Bronchial epithelial cell (primary cell): ENCODE measurements at regions not wholly inside any gene's neighbourhood (a gene's known extent, or its start where the extent isn't known, plus 50 kb on each side); places are given as distances from the start of the nearest gene placed in this dataset.
A peak's percentile ranks its signal among the peaks of the same experiment; 100 is the strongest.

ENCODE experiments used
- DNase-seq: peaks from one replicate; pipeline ENCODE4 v3.0.0-alpha.2; 2010; ENCODE audit warnings: low read depth
- FAIRE-seq: peaks from 2 replicates; lab custom pipeline; 2011; peaks lifted over from hg19 to GRCh38; lab: Jason Lieb, UNC
- H3K27me3 ChIP-seq: 2 replicates; pipeline ENCODE4 v1.5.1; 2011; ENCODE audit warnings: low read length; ENCODE audit not compliant: control insufficient read depth, insufficient read depth
- H3K36me3 ChIP-seq: 2 replicates; pipeline ENCODE4 v1.5.1; 2011; ENCODE audit warnings: low read length; ENCODE audit not compliant: control insufficient read depth, insufficient read depth
- H3K4me3 ChIP-seq: 2 replicates; pipeline ENCODE4 v1.5.1; 2011; ENCODE audit warnings: mild to moderate bottlenecking, low read depth, low read length, control low read depth
- CTCF ChIP-seq: IDR thresholded peaks from 2 replicates; pipeline ENCODE4 v1.5.1; 2011; ENCODE audit warnings: mild to moderate bottlenecking, moderate library complexity, low read length, control low read depth, inconsistent platforms; ENCODE audit not compliant: insufficient read depth, severe bottlenecking

GRCh38 chr2:193523662-193524061 lies 1328.9 kb upstream of the TMEFF2 start:
- Histone ChIP-seq H3K27me3 (no peaks in the 10 kb centered on the region), H3K4me3 (no peak overlapping the region), H3K36me3 (no peaks in the 10 kb centered on the region)
- DNase-seq (peak; percentile 33), FAIRE-seq (no peak)
- TF ChIP-seq CTCF: no peak

GRCh38 chr2:193521523-193521922 lies 1326.8 kb upstream of the TMEFF2 start:
- TF ChIP-seq CTCF: no peak
- Histone ChIP-seq H3K4me3 (no peak overlapping the region), H3K27me3 (no peaks in the 10 kb centered on the region), H3K36me3 (no peaks in the 10 kb centered on the region)
- DNase-seq (no peak), FAIRE-seq (no peak)

DNA sequence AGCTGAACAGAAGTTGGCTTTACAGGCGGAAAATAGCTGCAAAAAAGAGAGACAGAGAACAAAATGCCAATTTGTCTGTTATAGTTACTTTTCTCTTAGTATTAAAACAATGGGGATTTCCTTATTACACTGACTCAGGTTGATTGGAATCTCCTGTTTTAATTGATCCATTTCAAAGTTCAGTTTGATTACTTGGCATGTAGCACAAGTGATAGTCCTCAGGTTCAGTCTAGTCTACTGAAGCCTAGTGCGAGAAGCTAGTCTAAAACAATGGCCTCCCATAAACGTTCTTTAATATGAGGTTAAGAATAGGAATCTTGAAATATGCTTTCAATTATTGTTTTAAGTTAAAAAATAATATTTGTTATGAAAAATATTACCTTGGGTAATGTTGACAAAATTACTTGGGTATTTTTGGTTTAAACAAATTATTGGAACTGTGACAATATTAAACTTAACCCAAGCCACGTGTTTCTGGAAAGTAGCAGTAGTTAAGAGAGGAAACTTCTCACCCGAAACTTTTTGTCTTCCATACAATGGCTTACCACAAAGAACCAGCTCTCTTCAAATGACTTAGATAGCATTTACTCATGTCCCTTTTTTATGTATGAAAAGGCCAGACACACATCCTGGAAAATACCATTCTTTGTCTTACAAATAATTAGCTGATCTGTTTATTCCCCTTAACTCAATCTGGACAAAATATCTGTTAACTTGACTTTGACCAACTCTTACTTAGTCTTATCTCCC lies 1326.2 kb upstream of the TMEFF2 start:
- H3K36me3 ChIP-seq: no peaks in the 10 kb centered on the region
- no peaks in the 10 kb centered on the region for H3K27me3 ChIP-seq
- DNase-seq: no peak
- TF ChIP-seq CTCF: no peak
- H3K4me3 ChIP-seq: no peak overlapping the region
- FAIRE-seq: no peak

DNA sequence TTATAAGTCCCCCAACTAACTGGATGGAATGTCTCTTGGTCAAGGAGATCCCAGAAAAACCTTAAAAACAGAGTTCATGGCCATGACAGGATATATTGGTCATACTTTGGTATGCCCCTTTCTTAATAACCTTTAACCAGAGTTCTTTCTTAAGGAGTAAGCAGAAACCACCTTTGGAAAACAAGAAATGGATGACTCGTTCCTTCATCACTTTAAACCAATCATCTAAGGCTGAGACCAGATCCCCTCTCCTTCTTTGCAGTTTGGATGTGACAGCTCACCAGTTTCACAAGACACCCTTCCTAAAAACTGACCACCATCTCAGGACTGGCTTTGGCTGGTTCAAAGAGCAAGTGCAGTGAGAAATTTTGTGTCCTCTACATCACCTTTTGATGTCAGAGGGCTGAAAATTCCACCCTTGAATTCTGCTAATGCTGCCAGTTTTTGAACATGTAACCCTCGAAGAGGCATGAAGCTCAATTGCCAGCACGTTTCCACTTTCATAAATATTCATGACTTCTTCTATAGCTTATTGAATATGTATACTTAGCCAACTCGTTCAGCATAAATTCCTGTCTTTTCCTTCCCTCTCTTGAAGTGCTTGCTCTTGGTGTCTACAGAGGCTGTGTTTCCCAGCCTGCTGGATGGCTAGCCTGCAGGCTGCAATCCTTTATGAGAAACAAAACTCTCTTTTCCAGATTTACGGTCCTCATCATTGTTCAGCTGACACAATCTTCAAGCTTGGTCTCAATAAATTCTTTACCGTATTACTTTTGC lies 1323.5 kb upstream of the TMEFF2 start:
- FAIRE-seq: no peak
- Histone ChIP-seq H3K36me3 (no peaks in the 10 kb centered on the region), H3K4me3 (no peak overlapping the region), H3K27me3 (no peaks in the 10 kb centered on the region)
- no peak for TF ChIP-seq CTCF
- peak; percentile 82 for DNase-seq

- no peak for TF ChIP-seq CTCF
- peak; percentile 8 for DNase-seq
- FAIRE-seq: no peak
- Histone ChIP-seq H3K27me3 (no peaks in the 10 kb centered on the region), H3K36me3 (no peaks in the 10 kb centered on the region), H3K4me3 (no peak overlapping the region)
Observed at GRCh38 chr2:193517615-193518014, 1322.9 kb upstream of the TMEFF2 start.

- no peaks in the 10 kb centered on the region for H3K36me3 ChIP-seq
- H3K4me3 ChIP-seq: no peak overlapping the region
- DNase-seq (no peak), FAIRE-seq (no peak)
- no peak for TF ChIP-seq CTCF
- no peaks in the 10 kb centered on the region for H3K27me3 ChIP-seq
Observed at GRCh38 chr2:193506035-193506434, 1311.3 kb upstream of the TMEFF2 start.
